Astrocyte (in vitro differentiated cells and primary cell): ENCODE measurements at regions not wholly inside any gene's neighbourhood (a gene's known extent, or its start where the extent isn't known, plus 50 kb on each side); places are given as distances from the start of the nearest gene placed in this dataset.

ENCODE experiments used
- CTCF ChIP-seq: IDR thresholded peaks from 2 replicates; pipeline ENCODE4 v1.5.1; 2011; ENCODE audit warnings: low read depth, mild to moderate bottlenecking, inconsistent platforms, low read length, moderate library complexity; ENCODE audit not compliant: insufficient read depth
- EZH2 ChIP-seq: IDR thresholded peaks from 2 replicates; pipeline ENCODE4 v1.6.1; 2012; ENCODE audit warnings: mild to moderate bottlenecking, low read length, inconsistent platforms; ENCODE audit not compliant: insufficient read depth

GRCh38 chr13:80211566-80211965 is 129.4 kb downstream of the SPRY2 start:
- TF ChIP-seq CTCF (no peak), EZH2 (no peak)
